GM12878 (cell line): ENCODE measurements at regions not wholly inside any gene's neighbourhood (a gene's known extent, or its start where the extent isn't known, plus 50 kb on each side); places are given as distances from the start of the nearest gene placed in this dataset.

Experiments used
- BHLHE40 ChIP-seq, 2 experiments: fragments of 450-650 bp in 1 of 2; IDR thresholded peaks; 2 replicates each; pipeline ENCODE4 v1.6.1; 2011 to 2017; ENCODE audit warnings: low read depth in 2 of 2, borderline replicate concordance in 1 of 2, improper control_type of control experiment in 1 of 2, low read length in 1 of 2, mild to moderate bottlenecking in 1 of 2
- BRCA1 ChIP-seq: IDR thresholded peaks from 2 replicates; pipeline ENCODE4 v1.6.1; 2011; ENCODE audit warnings: low read depth, low read length, improper control_type of control experiment
- CUX1 ChIP-seq: IDR thresholded peaks from 2 replicates; pipeline ENCODE4 v1.6.1; 2012; ENCODE audit warnings: improper control_type of control experiment, low read depth, low read length; ENCODE audit not compliant: insufficient replicate concordance
- E4F1 ChIP-seq: fragments of 450-650 bp; IDR thresholded peaks from 2 replicates; pipeline ENCODE4 v1.6.1; 2018; ENCODE audit warnings: borderline replicate concordance, mild to moderate bottlenecking; ENCODE audit not compliant: partially characterized antibody
- IRF3 ChIP-seq: fragments of 450-650 bp; IDR thresholded peaks from 2 replicates; pipeline ENCODE4 v1.6.1; 2014; ENCODE audit warnings: mild to moderate bottlenecking
- MTA2 ChIP-seq: fragments of 450-650 bp; IDR thresholded peaks from 2 replicates; pipeline ENCODE4 v1.6.1; 2016; ENCODE audit warnings: low read depth, mild to moderate bottlenecking, moderate library complexity
- NFXL1 ChIP-seq: fragments of 450-650 bp; IDR thresholded peaks from 2 replicates; pipeline ENCODE4 v1.6.1; 2017; ENCODE audit warnings: antibody characterized with exemption, mild to moderate bottlenecking, borderline replicate concordance
- POLR2A ChIP-seq: IDR thresholded peaks from 2 replicates; pipeline ENCODE4 v1.6.1; 2011; ENCODE audit warnings: low read depth, mild to moderate bottlenecking, low read length
- RUNX3 ChIP-seq: IDR thresholded peaks from 2 replicates; pipeline ENCODE4 v1.6.1; 2012; ENCODE audit warnings: low read length, inconsistent platforms
- SMAD5 ChIP-seq: IDR thresholded peaks from 2 replicates; pipeline ENCODE4 v1.6.1; 2016; ENCODE audit warnings: antibody characterized with exemption, low read depth
- SP1 ChIP-seq: IDR thresholded peaks from one replicate; pipeline ENCODE4 v1.6.1; 2011; ENCODE audit warnings: low read depth, low read length
- STAT3 ChIP-seq: IDR thresholded peaks from 2 replicates; pipeline ENCODE4 v1.6.1; 2011; ENCODE audit warnings: low read depth, low read length, improper control_type of control experiment
- SUZ12 ChIP-seq: fragments of 200-600 bp; sonication (generic); IDR thresholded peaks from one replicate; pipeline ENCODE4 v1.6.1; 2018; ENCODE audit warnings: antibody characterized with exemption, mild to moderate bottlenecking; ENCODE audit not compliant: unreplicated experiment
- YBX1 ChIP-seq: fragments of 450-650 bp; IDR thresholded peaks from 2 replicates; pipeline ENCODE4 v1.6.1; 2016; ENCODE audit warnings: antibody characterized with exemption
- ZNF274 ChIP-seq: IDR thresholded peaks from one replicate; pipeline ENCODE4 v1.8.0; 2011; ENCODE audit not compliant: insufficient read length, insufficient read depth
- ZNF384 ChIP-seq: IDR thresholded peaks from 2 replicates; pipeline ENCODE4 v1.6.1; 2012; ENCODE audit warnings: low read depth, mild to moderate bottlenecking, low read length, improper control_type of control experiment, borderline replicate concordance
- ZNF592 ChIP-seq: fragments of 450-650 bp; IDR thresholded peaks from 2 replicates; pipeline ENCODE4 v1.6.1; 2017; ENCODE audit warnings: mild to moderate bottlenecking, moderate library complexity
- TF ChIP-seq, protein P1 (sequence below): IDR thresholded peaks from 2 replicates; pipeline ENCODE4 v1.6.1; 2012; ENCODE audit warnings: low read depth, low read length, improper control_type of control experiment

- TF ChIP-seq STAT3, result no peak
- no peak for TF ChIP-seq IRF3
- TF ChIP-seq ZNF592, result no peak
- TF ChIP-seq ZNF274, result no peak
- TF ChIP-seq SMAD5, result no peak
- peak; percentile 19 to 51; a peak in 1 of 4 replicates for TF ChIP-seq BHLHE40 (IDR thresholded peaks at IDR 0.05; ENCODE audit: borderline replicate concordance in 1 of 2, low read depth in 2 of 2, low read length in 1 of 2)
- TF ChIP-seq POLR2A, result no peak
- peak; percentile 71 for TF ChIP-seq MTA2
- no peak for TF ChIP-seq ZNF384
- TF ChIP-seq E4F1, result no peak
- no peak for TF ChIP-seq YBX1
- TF ChIP-seq NFXL1, result no peak
- no peak for TF ChIP-seq SUZ12
- TF ChIP-seq SP1, result no peak
- no peak for TF ChIP-seq CUX1
- TF ChIP-seq, protein P1, sequence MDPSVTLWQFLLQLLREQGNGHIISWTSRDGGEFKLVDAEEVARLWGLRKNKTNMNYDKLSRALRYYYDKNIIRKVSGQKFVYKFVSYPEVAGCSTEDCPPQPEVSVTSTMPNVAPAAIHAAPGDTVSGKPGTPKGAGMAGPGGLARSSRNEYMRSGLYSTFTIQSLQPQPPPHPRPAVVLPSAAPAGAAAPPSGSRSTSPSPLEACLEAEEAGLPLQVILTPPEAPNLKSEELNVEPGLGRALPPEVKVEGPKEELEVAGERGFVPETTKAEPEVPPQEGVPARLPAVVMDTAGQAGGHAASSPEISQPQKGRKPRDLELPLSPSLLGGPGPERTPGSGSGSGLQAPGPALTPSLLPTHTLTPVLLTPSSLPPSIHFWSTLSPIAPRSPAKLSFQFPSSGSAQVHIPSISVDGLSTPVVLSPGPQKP, result no peak
- TF ChIP-seq BRCA1, result no peak
- peak; percentile 96 for TF ChIP-seq RUNX3
These were observed 89.7 kb upstream of the GCFC2 start (continued) for GRCh38 chr2:75800456-75800855.
